Bronchial epithelial cell (primary cell): ENCODE measurements at regions not wholly inside any gene's neighbourhood (a gene's known extent, or its start where the extent isn't known, plus 50 kb on each side); places are given as distances from the start of the nearest gene placed in this dataset.

Experiments used
- DNase-seq: peaks from one replicate; pipeline ENCODE4 v3.0.0-alpha.2; 2010; ENCODE audit warnings: low read depth
- FAIRE-seq: peaks from 2 replicates; lab custom pipeline; 2011; peaks lifted over from hg19 to GRCh38; lab: Jason Lieb, UNC
- H3K27me3 ChIP-seq: 2 replicates; pipeline ENCODE4 v1.5.1; 2011; ENCODE audit warnings: low read length; ENCODE audit not compliant: control insufficient read depth, insufficient read depth
- H3K36me3 ChIP-seq: 2 replicates; pipeline ENCODE4 v1.5.1; 2011; ENCODE audit warnings: low read length; ENCODE audit not compliant: control insufficient read depth, insufficient read depth
- H3K4me3 ChIP-seq: 2 replicates; pipeline ENCODE4 v1.5.1; 2011; ENCODE audit warnings: mild to moderate bottlenecking, low read depth, low read length, control low read depth
- TF ChIP-seq, protein P1 (sequence below): IDR thresholded peaks from 2 replicates; pipeline ENCODE4 v1.5.1; 2011; ENCODE audit warnings: mild to moderate bottlenecking, moderate library complexity, low read length, control low read depth, inconsistent platforms; ENCODE audit not compliant: insufficient read depth, severe bottlenecking

DNA sequence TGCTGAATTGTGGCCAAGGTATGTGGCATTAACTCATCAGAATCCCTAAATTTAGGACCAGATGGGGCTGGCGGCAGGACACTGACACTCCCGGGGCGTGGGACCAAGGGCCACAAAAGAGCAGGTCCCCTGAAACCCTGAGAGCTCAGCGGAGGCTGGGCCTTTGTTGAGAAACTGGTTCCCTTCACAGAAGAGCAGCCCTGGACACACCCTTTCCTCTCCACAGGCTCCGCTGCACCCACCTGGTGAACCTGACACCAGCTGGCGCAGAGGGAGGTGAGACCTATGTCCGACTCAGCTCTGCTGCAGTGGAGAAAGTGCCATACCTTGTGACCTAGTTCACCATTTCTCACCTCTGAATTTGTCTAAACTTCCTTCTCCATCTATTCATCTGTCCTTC lies 119.5 kb downstream of the RTP5 start:
- TF ChIP-seq, protein P1, sequence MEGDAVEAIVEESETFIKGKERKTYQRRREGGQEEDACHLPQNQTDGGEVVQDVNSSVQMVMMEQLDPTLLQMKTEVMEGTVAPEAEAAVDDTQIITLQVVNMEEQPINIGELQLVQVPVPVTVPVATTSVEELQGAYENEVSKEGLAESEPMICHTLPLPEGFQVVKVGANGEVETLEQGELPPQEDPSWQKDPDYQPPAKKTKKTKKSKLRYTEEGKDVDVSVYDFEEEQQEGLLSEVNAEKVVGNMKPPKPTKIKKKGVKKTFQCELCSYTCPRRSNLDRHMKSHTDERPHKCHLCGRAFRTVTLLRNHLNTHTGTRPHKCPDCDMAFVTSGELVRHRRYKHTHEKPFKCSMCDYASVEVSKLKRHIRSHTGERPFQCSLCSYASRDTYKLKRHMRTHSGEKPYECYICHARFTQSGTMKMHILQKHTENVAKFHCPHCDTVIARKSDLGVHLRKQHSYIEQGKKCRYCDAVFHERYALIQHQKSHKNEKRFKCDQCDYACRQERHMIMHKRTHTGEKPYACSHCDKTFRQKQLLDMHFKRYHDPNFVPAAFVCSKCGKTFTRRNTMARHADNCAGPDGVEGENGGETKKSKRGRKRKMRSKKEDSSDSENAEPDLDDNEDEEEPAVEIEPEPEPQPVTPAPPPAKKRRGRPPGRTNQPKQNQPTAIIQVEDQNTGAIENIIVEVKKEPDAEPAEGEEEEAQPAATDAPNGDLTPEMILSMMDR = no peak
- Histone ChIP-seq H3K4me3 (no peak overlapping the region), H3K36me3 (no peaks in the 10 kb centered on the region), H3K27me3 (no peaks in the 10 kb centered on the region)
- DNase-seq (no peak), FAIRE-seq (no peak)

DNA sequence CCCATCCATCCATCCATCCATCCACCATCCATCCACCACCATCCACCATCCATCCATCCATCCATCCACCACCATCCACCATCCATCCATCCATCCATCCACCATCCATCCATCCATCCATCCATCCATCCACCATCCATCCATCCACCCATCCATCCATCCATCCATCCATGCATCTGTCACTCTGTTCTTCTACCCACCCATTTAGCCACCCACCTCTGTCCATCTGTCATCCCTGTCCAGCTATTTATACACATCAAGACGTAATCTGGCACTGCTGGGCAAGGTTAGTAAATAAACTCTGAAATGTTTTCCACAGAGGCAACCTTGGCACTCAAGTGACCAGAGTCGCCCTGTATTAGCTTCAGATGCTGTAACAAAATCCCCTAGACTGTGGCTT lies 120.9 kb downstream of the RTP5 start:
- Histone ChIP-seq H3K36me3 (no peaks in the 10 kb centered on the region), H3K4me3 (no peak overlapping the region), H3K27me3 (no peaks in the 10 kb centered on the region)
- TF ChIP-seq, protein P1 = no peak
- FAIRE-seq = no peak
- DNase-seq = no peak

DNA sequence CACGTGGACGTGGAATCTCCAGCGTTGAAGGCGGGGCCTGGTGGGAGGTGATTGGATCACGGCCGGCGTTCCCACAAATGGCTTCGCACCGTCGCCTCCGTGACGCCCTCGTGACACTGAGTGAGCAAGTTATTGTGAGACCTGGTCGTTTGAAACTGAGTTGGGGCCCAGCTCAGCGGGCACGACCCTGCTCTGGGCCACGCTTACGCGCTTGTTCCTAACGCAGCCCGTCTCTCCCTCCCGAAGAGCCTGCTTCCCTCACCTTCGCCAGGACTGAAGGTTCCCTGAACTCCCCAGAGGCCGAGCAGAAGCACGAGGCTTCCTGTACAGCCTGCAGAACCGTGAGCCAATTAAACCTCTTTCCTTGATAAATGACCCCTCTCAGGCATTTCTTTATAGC lies 121.8 kb downstream of the RTP5 start:
- Histone ChIP-seq H3K36me3 (no peaks in the 10 kb centered on the region), H3K4me3 (no peak overlapping the region), H3K27me3 (no peaks in the 10 kb centered on the region)
- no peak for FAIRE-seq
- DNase-seq = no peak
- TF ChIP-seq, protein P1 = no peak

DNA sequence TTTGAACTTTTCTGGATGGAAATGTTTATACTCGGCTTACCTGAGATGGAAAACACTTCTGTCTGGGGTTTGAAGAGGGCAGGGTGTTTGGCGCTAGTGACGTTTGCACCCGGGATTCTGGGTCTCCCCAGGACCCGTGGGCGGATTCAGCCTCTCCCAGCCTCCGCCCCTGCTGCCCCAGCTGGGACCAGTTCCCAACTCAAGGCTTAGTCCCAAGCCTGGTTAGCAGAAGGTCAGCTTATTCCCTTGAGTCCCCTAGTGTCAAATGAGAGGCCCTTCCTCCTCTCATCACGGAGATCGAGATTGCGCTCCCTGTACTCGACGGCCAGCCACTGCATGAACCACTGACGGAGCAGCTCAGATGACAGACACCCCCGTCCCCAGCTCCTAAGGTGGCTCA lies 123.2 kb downstream of the RTP5 start:
- H3K27me3 ChIP-seq = no peaks in the 10 kb centered on the region
- DNase-seq (no peak), FAIRE-seq (no peak)

DNA sequence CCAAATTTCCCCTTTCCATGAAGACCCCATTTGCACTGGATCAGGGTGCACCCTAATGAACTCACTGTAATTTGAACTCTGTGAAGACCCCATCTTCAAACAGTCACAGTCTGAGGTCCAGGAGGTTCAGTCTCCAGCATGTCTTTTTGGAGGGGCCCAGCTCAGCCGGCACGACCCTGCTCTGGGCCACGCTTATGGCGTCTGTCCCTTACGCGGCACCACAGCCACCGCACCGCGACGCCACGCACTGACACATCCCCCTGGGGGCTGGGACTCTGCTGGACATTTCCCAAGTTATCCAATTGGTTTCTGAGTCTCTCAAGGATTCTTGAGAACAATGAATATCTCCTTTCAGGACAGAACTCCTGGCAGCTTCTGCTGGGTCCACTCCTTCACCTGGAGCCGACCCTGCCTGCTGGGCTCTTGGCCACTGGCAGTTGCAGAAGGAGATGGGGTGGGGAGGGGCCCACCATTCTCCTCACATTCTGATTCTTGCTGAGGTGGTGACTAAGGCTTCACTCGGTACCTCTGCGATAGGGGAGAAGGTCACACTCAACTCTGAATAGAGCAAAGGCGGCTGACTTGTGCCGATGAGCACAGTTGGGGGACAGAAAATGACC lies 124.0 kb downstream of the RTP5 start:
- DNase-seq (no peak), FAIRE-seq (no peak)
- Histone ChIP-seq H3K4me3 (no peak overlapping the region), H3K27me3 (no peaks in the 10 kb centered on the region), H3K36me3 (no peaks in the 10 kb centered on the region)
- TF ChIP-seq, protein P1 = no peak

More for the DNA sequence above, 123.2 kb downstream of the RTP5 start:
- TF ChIP-seq, protein P1 = no peak
- Histone ChIP-seq H3K4me3 (no peak overlapping the region), H3K36me3 (no peaks in the 10 kb centered on the region)

DNA sequence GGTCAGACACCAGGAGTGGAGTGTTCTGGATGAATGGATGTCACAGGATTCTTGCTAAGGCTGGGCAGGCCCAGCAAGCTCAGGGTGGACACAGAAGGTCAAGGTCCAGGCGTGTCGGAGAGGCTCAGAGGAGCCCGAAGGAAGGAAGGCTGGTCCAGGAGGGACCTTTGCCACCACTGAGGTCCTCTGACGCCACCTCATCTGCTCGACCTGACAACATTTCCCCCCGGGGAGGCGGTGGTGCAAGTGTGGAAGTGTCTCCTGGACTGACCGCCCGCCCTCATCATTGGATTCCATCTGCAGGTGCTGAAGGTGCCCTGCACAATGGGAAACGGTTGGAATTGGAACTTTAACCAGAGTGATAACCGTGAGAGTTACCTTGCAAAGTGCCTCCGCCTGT lies 124.6 kb downstream of the RTP5 start:
- H3K4me3 ChIP-seq = no peak overlapping the region
- TF ChIP-seq, protein P1 = no peak
- FAIRE-seq (no peak), DNase-seq (no peak)
- H3K27me3 ChIP-seq = no peaks in the 10 kb centered on the region
- H3K36me3 ChIP-seq = no peaks in the 10 kb centered on the region
